ENCODE measurements at regions not wholly inside any gene's neighbourhood (a gene's known extent, or its start where the extent isn't known, plus 50 kb on each side); places are given as distances from the start of the nearest gene placed in this dataset.
"Not testable (repeated sequence)": the region's sequence is repeated elsewhere in the genome, so short reads cannot be mapped to it uniquely, and the experiment has no call there.

DNA sequence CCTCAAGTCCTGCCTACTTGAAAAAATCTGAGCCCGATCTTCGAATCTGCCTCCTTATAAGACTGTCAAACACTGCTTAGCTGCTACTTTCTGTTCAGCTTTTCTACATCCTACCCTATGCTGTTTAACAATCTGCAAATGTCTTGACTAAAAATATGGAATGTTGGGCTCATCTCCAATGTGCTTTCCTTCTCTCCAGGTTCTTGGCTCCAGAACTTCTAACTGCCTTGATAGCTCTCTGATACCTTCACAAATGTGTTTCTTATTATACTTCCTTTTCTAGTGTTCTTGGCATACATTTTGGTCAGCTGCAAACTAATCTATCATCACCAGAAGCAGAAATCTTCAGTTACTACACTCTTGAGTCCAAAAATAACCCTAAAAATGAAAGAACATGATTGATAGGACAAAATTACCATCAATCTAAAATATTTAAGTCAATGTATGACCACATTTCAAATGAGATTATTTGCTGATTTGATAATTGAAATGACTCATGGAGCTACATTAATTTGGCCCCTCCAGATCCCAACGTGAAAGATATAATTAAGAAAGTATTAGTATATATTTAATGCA lies 372.3 kb upstream of the MON1B start:
- DNase-seq, result no peak

GRCh38 chr16:76819226-76819916 lies 371.6 kb upstream of the MON1B start:
- no peak for DNase-seq

DNA sequence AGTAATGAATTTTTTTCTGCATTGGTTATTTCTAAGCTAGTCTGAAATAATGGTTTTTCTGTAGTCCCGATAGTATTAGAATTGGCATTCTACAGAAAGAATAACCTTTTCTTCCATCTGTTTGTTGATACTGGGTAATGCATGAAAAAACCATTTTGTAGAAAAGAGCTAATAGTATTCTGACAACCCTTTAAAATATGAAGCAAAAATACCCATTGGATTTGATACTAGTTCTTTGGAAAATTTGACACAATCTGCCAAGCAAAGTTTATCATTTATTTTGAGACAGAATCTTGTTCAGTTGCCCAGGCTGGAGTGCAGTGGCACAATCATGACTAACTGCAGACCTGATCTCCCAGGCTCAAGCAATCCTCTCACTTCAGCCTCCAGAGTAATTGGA lies 366.8 kb upstream of the MON1B start:
- DNase-seq, result no peak

DNA sequence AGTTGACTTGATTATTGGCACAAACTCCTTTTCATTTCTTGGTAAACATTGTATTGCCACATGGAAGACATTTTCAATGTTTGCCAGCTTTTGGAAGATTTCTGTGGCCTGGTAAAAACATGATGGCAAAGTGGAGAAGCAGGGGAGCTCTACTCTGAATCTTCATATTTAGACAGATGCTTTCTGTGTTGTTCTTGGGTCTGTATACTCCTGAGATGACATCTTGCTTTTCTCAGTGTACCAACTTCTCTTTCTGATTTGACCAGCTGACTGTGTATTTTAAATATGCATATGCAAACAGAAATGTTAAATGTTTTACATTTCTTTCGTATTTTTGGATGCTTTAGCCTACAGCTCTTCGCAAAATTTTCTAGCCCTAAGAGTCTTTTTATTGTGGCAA lies 366.2 kb upstream of the MON1B start:
- DNase-seq, result no peak

DNA sequence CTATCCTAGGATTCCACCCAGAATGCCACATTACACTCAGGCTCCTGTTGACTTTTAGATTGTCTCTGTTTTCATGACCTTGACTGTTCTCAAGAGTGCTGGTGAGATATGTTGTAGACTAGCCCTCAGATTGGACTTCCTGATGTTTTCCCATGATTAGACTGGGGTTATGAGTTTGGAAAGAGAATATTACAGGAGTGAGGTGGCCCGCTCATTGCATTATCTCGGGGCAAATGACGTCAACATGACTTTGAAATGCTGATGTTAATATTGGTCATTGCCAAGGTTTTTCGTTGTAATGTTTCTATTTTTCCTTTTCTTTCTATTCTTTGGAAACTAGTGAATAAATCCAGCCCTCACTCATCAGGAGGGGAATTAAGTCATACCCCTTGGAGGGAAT lies 355.7 kb upstream of the MON1B start:
- peak; percentile 28 for DNase-seq

DNA sequence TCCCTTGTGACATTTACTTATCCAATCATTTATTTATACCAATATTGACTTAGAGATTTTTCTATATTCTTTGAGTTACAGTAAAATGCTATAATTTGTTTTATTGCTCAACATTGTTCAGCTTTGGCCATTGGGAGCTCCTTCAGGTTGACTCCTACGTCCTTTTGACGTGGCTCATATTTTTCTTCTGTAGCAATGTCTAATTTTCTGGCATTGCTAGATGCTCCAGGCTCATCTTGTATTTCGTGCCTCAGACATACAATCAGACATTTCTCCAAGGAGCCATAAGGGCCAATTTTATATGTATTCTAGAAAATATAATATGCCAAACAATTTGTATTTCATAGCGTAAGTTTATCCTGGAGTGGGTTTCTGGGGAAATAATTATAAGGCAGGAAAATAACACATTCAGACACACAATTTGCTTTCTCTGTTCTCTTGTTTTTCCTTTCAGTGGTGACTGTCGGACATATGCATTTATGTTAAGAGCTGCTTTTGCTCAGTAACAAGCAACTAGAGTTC lies 355.1 kb upstream of the MON1B start:
- DNase-seq, result no peak

GRCh38 chr16:76837872-76838271 lies 353.1 kb upstream of the MON1B start:
- no peak for DNase-seq

- no peak for DNase-seq
Observed at GRCh38 chr16:76854234-76854633, 336.8 kb upstream of the MON1B start.

DNA sequence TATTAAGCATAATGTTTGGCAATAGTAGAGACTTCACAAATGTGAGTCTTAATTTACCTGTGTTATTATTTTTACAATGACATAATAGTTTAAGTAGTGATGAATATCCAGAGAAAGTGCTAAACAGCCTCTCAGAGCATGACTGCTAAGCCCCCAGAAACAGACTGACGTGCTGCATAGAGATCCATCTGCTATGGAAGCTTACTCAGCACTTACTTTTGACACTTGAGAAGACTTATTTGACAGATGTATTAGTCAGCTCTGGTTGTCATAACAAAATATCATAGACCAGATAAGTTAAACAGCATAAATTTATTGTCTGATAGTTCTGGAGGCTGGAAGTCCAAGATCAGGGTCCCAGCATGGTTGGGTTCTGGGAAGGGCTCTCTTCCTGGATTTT lies 334.9 kb upstream of the MON1B start:
- DNase-seq, result no peak

GRCh38 chr16:76857402-76857801 lies 333.6 kb upstream of the MON1B start:
- no peak for DNase-seq

DNA sequence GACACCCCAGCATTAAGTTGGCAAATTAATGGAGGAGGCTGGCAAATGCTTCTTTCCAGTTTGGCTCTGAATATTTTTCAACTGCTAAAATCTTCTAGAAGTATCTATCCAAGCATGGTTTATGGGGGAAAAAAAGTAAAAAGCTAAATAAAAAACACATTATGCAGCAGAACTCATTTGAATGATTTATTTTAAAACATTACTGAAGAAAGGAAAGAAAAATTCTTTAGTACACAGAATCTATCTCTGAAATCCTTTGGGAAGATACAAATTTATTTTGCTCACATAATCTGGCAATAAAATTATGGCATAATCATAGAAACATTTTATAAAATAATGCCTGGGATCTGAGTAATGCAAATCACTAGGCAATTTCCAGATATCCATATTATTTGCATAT lies 328.1 kb upstream of the MON1B start:
- no peak for DNase-seq

GRCh38 chr16:76866994-76867393 lies 324.0 kb upstream of the MON1B start:
- DNase-seq, result no peak

DNA sequence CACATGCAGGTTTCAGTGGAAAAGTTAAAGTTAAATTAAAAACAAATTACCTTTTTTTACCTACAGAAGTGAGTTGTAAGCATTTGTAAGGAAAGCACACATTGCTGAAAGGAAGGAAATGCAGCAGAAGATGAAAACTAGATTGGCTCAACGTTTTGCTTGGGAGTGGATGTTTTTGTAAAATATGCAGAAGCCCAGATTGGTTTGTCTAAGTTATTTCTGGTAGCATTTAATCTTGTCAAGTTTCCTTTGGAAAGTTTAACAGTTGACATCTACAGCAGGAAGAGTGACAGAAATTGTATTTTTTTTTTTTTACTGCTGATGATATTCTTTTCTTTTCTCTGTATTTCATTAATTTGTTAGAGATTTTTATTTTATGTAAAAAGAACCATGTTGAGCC lies 315.1 kb upstream of the MON1B start:
- DNase-seq, result no peak

DNA sequence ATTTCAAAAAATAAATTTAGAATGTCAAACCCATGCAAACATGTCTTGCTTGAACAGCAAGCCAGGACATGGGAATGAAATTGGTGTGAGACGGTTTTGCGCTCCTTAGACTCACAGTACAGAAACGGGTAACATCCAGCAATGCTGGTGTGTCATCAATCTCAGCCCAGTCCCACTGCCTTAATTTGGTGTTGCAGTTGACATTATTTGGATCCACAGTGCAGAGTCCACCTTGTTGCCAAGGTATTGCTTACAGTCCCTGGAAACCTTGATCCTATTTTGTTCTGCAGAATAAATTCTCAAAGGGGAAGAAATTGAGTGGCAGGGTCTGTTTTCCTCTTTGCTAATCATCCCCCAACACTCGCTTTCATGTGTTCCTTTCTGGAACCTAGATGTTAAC lies 311.6 kb upstream of the MON1B start:
- no peak for DNase-seq

DNA sequence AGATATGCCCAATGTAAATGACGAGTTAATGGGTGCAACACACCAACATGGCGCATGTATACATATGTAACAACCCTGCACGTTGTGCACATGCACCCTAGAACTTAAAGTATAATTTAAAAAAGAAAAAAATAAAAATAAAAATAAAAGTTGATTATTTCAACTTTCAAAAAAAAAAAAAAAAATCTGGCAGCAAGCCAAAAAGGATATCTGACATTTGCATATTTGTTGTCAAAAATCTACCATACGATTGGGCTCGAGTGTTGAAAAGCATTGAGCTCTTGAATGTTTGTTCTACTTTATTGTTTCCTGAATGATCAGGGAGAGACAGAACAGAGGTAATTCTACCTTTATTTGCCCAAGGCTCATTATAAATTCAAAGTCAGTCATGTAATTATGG lies 310.5 kb upstream of the MON1B start:
- DNase-seq, result not testable (repeated sequence)

- DNase-seq, result no peak
Observed at GRCh38 chr16:76882105-76882504, 308.9 kb upstream of the MON1B start.

- no peak for DNase-seq
Observed at GRCh38 chr16:76883076-76883475, 307.9 kb upstream of the MON1B start.

DNA sequence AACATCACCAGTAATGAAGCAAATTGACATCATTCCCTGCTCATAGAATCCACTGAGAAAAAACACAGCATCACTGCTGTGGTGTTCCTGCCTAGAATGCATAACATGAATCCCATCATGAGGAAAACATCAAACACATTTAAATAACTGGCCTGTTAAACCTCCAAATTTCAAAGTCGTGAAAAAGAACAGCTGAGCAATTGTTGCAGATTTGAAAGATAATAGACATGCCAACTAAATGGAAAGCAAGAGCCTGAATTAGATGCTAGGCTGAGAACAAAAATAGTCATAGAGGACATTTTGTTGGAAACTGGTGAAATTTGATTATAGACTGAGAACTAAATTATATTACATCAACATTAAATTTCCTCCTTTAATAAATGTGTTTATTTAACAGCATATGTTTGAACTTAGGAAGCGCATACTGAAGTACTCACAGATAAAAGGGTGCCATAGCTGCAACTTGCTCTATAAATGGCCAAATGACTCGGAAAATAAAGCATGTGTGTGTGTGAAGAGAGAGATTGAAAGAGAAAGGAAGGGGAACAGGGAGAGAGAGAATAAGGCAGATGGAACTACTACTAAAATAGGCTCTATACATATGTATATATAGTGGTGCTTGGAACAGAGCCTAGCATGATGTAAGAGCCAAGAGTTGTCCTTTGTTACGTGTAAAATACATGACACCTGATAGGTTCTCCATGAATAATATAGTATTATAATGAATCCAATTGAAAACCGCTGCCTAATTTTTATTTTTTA lies 305.0 kb upstream of the MON1B start:
- DNase-seq, result no peak

GRCh38 chr16:76897816-76898215 lies 293.2 kb upstream of the MON1B start:
- no peak for DNase-seq

DNA sequence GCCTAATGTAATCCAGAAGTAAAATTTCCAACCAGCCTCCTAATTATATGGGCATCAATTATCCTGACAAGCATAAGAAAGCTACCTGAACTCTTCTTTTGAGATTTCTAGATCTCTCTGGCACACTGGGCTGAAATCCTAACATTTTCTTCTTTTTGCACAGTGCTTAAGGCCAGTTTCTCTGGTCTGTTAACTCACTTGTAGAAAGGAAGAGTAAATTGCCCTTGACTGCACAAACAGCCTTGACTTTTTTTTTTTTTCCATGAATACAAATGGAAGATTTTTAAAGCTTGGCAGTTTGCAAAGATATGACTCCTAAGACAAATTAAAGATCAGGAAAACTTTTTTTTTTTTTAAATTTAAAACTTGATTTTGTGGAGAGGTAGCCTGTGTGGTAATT lies 291.2 kb upstream of the MON1B start:
- no peak for DNase-seq

- no peak for DNase-seq
Observed at GRCh38 chr16:76900285-76901263, 290.4 kb upstream of the MON1B start.

- DNase-seq, result no peak
Observed at GRCh38 chr16:76906552-76906951, 284.4 kb upstream of the MON1B start.

- DNase-seq, result no peak
Observed at GRCh38 chr16:76910931-76911330, 280.1 kb upstream of the MON1B start.
